H9 (cell line): ENCODE measurements at regions not wholly inside any gene's neighbourhood (a gene's known extent, or its start where the extent isn't known, plus 50 kb on each side); places are given as distances from the start of the nearest gene placed in this dataset.

ENCODE experiments used
- DNase-seq: peaks from one replicate; pipeline ENCODE4 v3.0.0-alpha.2; 2017
- H2AFZ ChIP-seq: one replicate; pipeline ENCODE4 v1.6.1; 2013; ENCODE audit warnings: mild to moderate bottlenecking, low read length, control low read depth, moderate library complexity
- H2AK5ac ChIP-seq: 2 replicates; pipeline ENCODE4 v1.6.1; 2013; ENCODE audit warnings: low read length, control low read depth, mixed read lengths; ENCODE audit not compliant: insufficient read length
- H2BK120ac ChIP-seq: one replicate; pipeline ENCODE4 v1.6.1; 2013; ENCODE audit warnings: low read depth, mild to moderate bottlenecking, low read length, control low read depth, inconsistent platforms; ENCODE audit not compliant: poor library complexity, severe bottlenecking
- H2BK12ac ChIP-seq: 2 replicates; pipeline ENCODE4 v1.6.1; 2013; ENCODE audit warnings: low read length, control low read depth, mixed read lengths, low read depth; ENCODE audit not compliant: insufficient read length
- H2BK15ac ChIP-seq: 2 replicates; pipeline ENCODE4 v1.6.1; 2013; ENCODE audit warnings: low read depth, low read length, control low read depth
- H2BK20ac ChIP-seq: one replicate; pipeline ENCODE4 v1.6.1; 2013; ENCODE audit warnings: low read depth, mild to moderate bottlenecking, low read length, control low read depth, inconsistent platforms; ENCODE audit not compliant: poor library complexity, severe bottlenecking
- H2BK5ac ChIP-seq: 2 replicates; pipeline ENCODE4 v1.6.1; 2013; ENCODE audit warnings: low read length, control low read depth, mixed read lengths; ENCODE audit not compliant: insufficient read length
- H3K14ac ChIP-seq: 2 replicates; pipeline ENCODE4 v1.6.1; 2013; ENCODE audit warnings: low read length, control low read depth; ENCODE audit not compliant: insufficient read depth
- H3K18ac ChIP-seq: 2 replicates; pipeline ENCODE4 v1.6.1; 2013; ENCODE audit warnings: low read depth, mild to moderate bottlenecking, mixed read lengths, low read length, control low read depth; ENCODE audit not compliant: insufficient read length
- H3K23ac ChIP-seq: 2 replicates; pipeline ENCODE4 v1.6.1; 2013; ENCODE audit warnings: low read length, control low read depth, mixed read lengths, low read depth; ENCODE audit not compliant: insufficient read length
- H3K23me2 ChIP-seq: 2 replicates; pipeline ENCODE4 v1.6.1; 2013; ENCODE audit warnings: low read depth, mild to moderate bottlenecking, mixed read lengths, low read length, control low read depth; ENCODE audit not compliant: insufficient read length, poor library complexity, severe bottlenecking
- H3K27ac ChIP-seq: 2 replicates; pipeline ENCODE4 v1.5.1; 2013; ENCODE audit warnings: low read length, control low read depth, mixed read lengths, low read depth; ENCODE audit not compliant: insufficient read length
- H3K27me3 ChIP-seq: 2 replicates; pipeline ENCODE4 v1.6.1; 2013; ENCODE audit warnings: low read length, control low read depth, inconsistent platforms; ENCODE audit not compliant: insufficient read depth
- H3K4ac ChIP-seq: 2 replicates; pipeline ENCODE4 v1.6.1; 2013; ENCODE audit warnings: low read depth, mild to moderate bottlenecking, control low read depth, inconsistent platforms, low read length, moderate library complexity
- H3K4me1 ChIP-seq: 2 replicates; pipeline ENCODE4 v1.6.1; 2013; ENCODE audit warnings: low read length, control low read depth, inconsistent platforms; ENCODE audit not compliant: insufficient read depth
- H3K4me2 ChIP-seq: 2 replicates; pipeline ENCODE4 v1.6.1; 2013; ENCODE audit warnings: low read length, control low read depth, mixed read lengths; ENCODE audit not compliant: insufficient read length, insufficient read depth
- H3K56ac ChIP-seq: 2 replicates; pipeline ENCODE4 v1.6.1; 2013; ENCODE audit warnings: low read depth, mild to moderate bottlenecking, mixed read lengths, low read length, control low read depth; ENCODE audit not compliant: insufficient read length
- H3K79me1 ChIP-seq: 2 replicates; pipeline ENCODE4 v1.6.1; 2013; ENCODE audit warnings: low read depth, mild to moderate bottlenecking, moderate library complexity, low read length, control low read depth, inconsistent platforms; ENCODE audit not compliant: insufficient read depth, poor library complexity, severe bottlenecking
- H3K79me2 ChIP-seq: 2 replicates; pipeline ENCODE4 v1.6.1; 2013; ENCODE audit warnings: low read length, control low read depth, inconsistent platforms; ENCODE audit not compliant: insufficient read depth
- H3K9ac ChIP-seq: 2 replicates; pipeline ENCODE4 v1.6.1; 2013; ENCODE audit warnings: low read length, control low read depth, mixed read lengths; ENCODE audit not compliant: insufficient read length; ENCODE audit errors: extremely low read depth
- H3K9me3 ChIP-seq: one replicate; pipeline ENCODE4 v1.6.1; 2013; ENCODE audit warnings: low read depth, low read length, inconsistent platforms; ENCODE audit not compliant: control insufficient read depth
- H3T11ph ChIP-seq: one replicate; pipeline ENCODE4 v1.6.1; 2013; ENCODE audit warnings: mild to moderate bottlenecking, low read length, control low read depth, inconsistent platforms
- H4K20me1 ChIP-seq: one replicate; pipeline ENCODE4 v1.6.1; 2013; ENCODE audit not compliant: control insufficient read depth, insufficient read length, insufficient read depth
- H4K5ac ChIP-seq: 2 replicates; pipeline ENCODE4 v1.6.1; 2013; ENCODE audit warnings: low read depth, mild to moderate bottlenecking, mixed read lengths, low read length, control low read depth; ENCODE audit not compliant: insufficient read length
- H4K8ac ChIP-seq: replicated peaks from 2 replicates; pipeline ENCODE4 v1.6.1; 2013; ENCODE audit warnings: low read length, control low read depth, mixed read lengths, low read depth; ENCODE audit not compliant: insufficient read length
- H4K91ac ChIP-seq: 2 replicates; pipeline ENCODE4 v1.6.1; 2013; ENCODE audit warnings: low read depth, mild to moderate bottlenecking, moderate library complexity, mixed read lengths, low read length, control low read depth; ENCODE audit not compliant: insufficient read length
- H3K27ac Mint-ChIP-seq, 3 experiments: 2 replicates in 2 of 3; 3 replicates in 1 of 3; pipeline ENCODE4 v1.8.0; 2020 to 2021; ENCODE audit warnings: mixed read lengths in 3 of 3, mild to moderate bottlenecking in 1 of 3, moderate library complexity in 1 of 3
- H3K27me3 Mint-ChIP-seq: 2 replicates; pipeline ENCODE4 v1.8.0; 2021; ENCODE audit warnings: low read depth, mild to moderate bottlenecking, moderate library complexity, mixed read lengths
- H3K36me3 Mint-ChIP-seq, 3 experiments: 2 replicates in 2 of 3; 3 replicates in 1 of 3; pipeline ENCODE4 v1.8.0; 2020 to 2021; ENCODE audit warnings: low read depth in 3 of 3, mixed read lengths in 3 of 3; ENCODE audit not compliant: insufficient read depth in 1 of 3
- H3K4me1 Mint-ChIP-seq, 2 experiments: 2 replicates each; pipeline ENCODE4 v1.8.0; 2020; ENCODE audit warnings: mixed read lengths in 2 of 2
- H3K4me3 Mint-ChIP-seq, 2 experiments: 2 replicates in 1 of 2; 3 replicates in 1 of 2; pipeline ENCODE4 v1.8.0; 2020 to 2021; ENCODE audit warnings: mild to moderate bottlenecking in 2 of 2, mixed read lengths in 2 of 2, moderate library complexity in 1 of 2
- H3K9me3 Mint-ChIP-seq, 2 experiments: 2 replicates in 1 of 2; 3 replicates in 1 of 2; pipeline ENCODE4 v1.8.0; 2020; ENCODE audit warnings: mild to moderate bottlenecking in 2 of 2, mixed read lengths in 2 of 2, moderate library complexity in 1 of 2
- CTCF ChIP-seq: fragments of 200-600 bp; sonication (generic); conservative IDR thresholded peaks from 3 replicates; pipeline ENCODE4 v1.8.0; 2021; ENCODE audit warnings: antibody characterized with exemption, mild to moderate bottlenecking
- WGBS: extraction: QIAGEN DNeasy Blood & Tissue Kit; methylation state at CpG from one replicate; pipeline ENCODE4 v1.1.7; 2013; ENCODE audit warnings: missing lambda C conversion rate, low lambda C conversion rate, mixed read lengths; ENCODE audit not compliant: insufficient read length; ENCODE audit errors: extremely low coverage; 5-methylcytosine and 5-hydroxymethylcytosine counted together

GRCh38 chr10:58052772-58053171, 214.9 kb downstream of the IPMK start:
- no peak overlapping the region for H2BK20ac ChIP-seq
- no peak overlapping the region for H2AK5ac ChIP-seq
- H3K9me3 ChIP-seq, result no peaks in the 10 kb centered on the region
- no peak overlapping the region for H3K9ac ChIP-seq
- H3K4me2 ChIP-seq, result no peak overlapping the region
- no peaks in the 10 kb centered on the region for H3K23me2 ChIP-seq
- Mint-ChIP-seq H3K36me3 (peaks cover 0 to 8% (median 2%) of the 10 kb centered on the region in 3 experiments; a peak in 1 of 7 replicates), H3K4me1 (peaks cover 54 to 59% of the 10 kb centered on the region in 2 experiments), H3K27ac (no peak overlapping the region), H3K4me3 (no peak overlapping the region), H3K9me3 (no peaks in the 10 kb centered on the region), H3K27me3 (no peaks in the 10 kb centered on the region)
- no peak overlapping the region for H3K27ac ChIP-seq
- peaks cover 14% of the 10 kb centered on the region for H3K4me1 ChIP-seq
- no peak overlapping the region for H3K14ac ChIP-seq
- no peak overlapping the region for H4K91ac ChIP-seq
- no peaks in the 10 kb centered on the region for H3K79me2 ChIP-seq
- no peak for DNase-seq
- H3K27me3 ChIP-seq, result no peaks in the 10 kb centered on the region
- H3K56ac ChIP-seq, result no peak overlapping the region
- no peak overlapping the region for H2BK12ac ChIP-seq
- no peak overlapping the region for H3K23ac ChIP-seq
- no peaks in the 10 kb centered on the region for H3K79me1 ChIP-seq
- no peak overlapping the region for H4K8ac ChIP-seq
- no peak overlapping the region for H2BK120ac ChIP-seq
- no peak overlapping the region for H3K4ac ChIP-seq
- H4K5ac ChIP-seq, result no peak overlapping the region
- WGBS, result no CpG with 5 or more reads among the region's 1 CpG
- TF ChIP-seq CTCF, result no peak
- H3T11ph ChIP-seq, result no peak overlapping the region
- H4K20me1 ChIP-seq, result no peaks in the 10 kb centered on the region
- no peak overlapping the region for H2BK15ac ChIP-seq
- H2AFZ ChIP-seq, result no peak overlapping the region
- H2BK5ac ChIP-seq, result no peak overlapping the region
- no peak overlapping the region for H3K18ac ChIP-seq
